ENCODE measurements at regions not wholly inside any gene's neighbourhood (a gene's known extent, or its start where the extent isn't known, plus 50 kb on each side); places are given as distances from the start of the nearest gene placed in this dataset.
"Not testable (repeated sequence)": the region's sequence is repeated elsewhere in the genome, so short reads cannot be mapped to it uniquely, and the experiment has no call there.

- H3K27me3 ChIP-seq (ENCODE audit: control insufficient read depth, insufficient read depth, low read length); H3K4me3 ChIP-seq (ENCODE audit: low read depth, low read length); H3K9me3 ChIP-seq (ENCODE audit: control insufficient read depth, insufficient read depth, low read length); H3K9ac ChIP-seq (ENCODE audit: low read depth, low read length); H3K36me3 ChIP-seq (ENCODE audit: control insufficient read depth, insufficient read depth, low read length); H3K4me1 ChIP-seq (ENCODE audit: control insufficient read depth, insufficient read depth, low read length): not testable (repeated sequence)
These were observed 85.5 kb upstream of the C15orf39 start for GRCh38 chr15:75116143-75116542.

GRCh38 chr15:75117993-75118392, 83.7 kb upstream of the C15orf39 start:
- no peak overlapping the region for H3K9ac ChIP-seq (ENCODE audit: low read depth, low read length)
- no peaks in the 10 kb centered on the region for H3K9me3 ChIP-seq (ENCODE audit: control insufficient read depth, insufficient read depth, low read length)

GRCh38 chr15:75119312-75119711, 82.4 kb upstream of the C15orf39 start:
- H3K9ac ChIP-seq (ENCODE audit: low read depth, low read length); H3K4me1 ChIP-seq (ENCODE audit: control insufficient read depth, insufficient read depth, low read length); H3K4me3 ChIP-seq (ENCODE audit: low read depth, low read length); H3K27me3 ChIP-seq (ENCODE audit: control insufficient read depth, insufficient read depth, low read length); H3K36me3 ChIP-seq (ENCODE audit: control insufficient read depth, insufficient read depth, low read length); H3K9me3 ChIP-seq (ENCODE audit: control insufficient read depth, insufficient read depth, low read length): not testable (repeated sequence)

More at GRCh38 chr15:75117993-75118392, 83.7 kb upstream of the C15orf39 start:
- no peaks in the 10 kb centered on the region for H3K4me1 ChIP-seq (ENCODE audit: control insufficient read depth, insufficient read depth, low read length)
- no peak overlapping the region for H3K4me3 ChIP-seq (ENCODE audit: low read depth, low read length)
- no peaks in the 10 kb centered on the region for H3K27me3 ChIP-seq (ENCODE audit: control insufficient read depth, insufficient read depth, low read length)
- no peaks in the 10 kb centered on the region for H3K36me3 ChIP-seq (ENCODE audit: control insufficient read depth, insufficient read depth, low read length)

DNA sequence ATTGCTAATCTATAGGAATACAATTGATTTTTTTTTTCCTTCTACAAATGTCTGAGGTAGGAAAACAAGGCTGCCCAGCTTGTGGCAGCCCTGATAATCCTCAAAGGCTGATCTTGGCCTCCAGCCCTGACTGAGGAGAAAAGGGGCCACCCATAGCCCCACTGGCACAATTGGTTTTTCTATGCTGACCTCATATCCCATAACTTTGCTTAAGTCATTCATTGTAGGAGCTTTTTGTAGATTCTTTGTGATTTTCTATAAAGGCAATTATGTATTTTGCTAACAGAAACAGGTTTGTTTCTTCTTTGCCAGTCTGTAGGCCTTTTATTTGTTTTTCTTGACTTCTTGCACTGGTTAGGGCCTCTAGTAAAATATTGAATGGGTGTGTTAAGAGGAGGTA, 80.2 kb upstream of the C15orf39 start:
- peaks cover 4% of the 10 kb centered on the region for H3K4me1 ChIP-seq (ENCODE audit: control insufficient read depth, insufficient read depth, low read length)
- no peaks in the 10 kb centered on the region for H3K36me3 ChIP-seq (ENCODE audit: control insufficient read depth, insufficient read depth, low read length)
- H3K9me3 ChIP-seq (ENCODE audit: control insufficient read depth, insufficient read depth, low read length) = no peaks in the 10 kb centered on the region
- no peaks in the 10 kb centered on the region for H3K27me3 ChIP-seq (ENCODE audit: control insufficient read depth, insufficient read depth, low read length)
- no peak overlapping the region for H3K4me3 ChIP-seq (ENCODE audit: low read depth, low read length)
- H3K9ac ChIP-seq (ENCODE audit: low read depth, low read length) = no peak overlapping the region

DNA sequence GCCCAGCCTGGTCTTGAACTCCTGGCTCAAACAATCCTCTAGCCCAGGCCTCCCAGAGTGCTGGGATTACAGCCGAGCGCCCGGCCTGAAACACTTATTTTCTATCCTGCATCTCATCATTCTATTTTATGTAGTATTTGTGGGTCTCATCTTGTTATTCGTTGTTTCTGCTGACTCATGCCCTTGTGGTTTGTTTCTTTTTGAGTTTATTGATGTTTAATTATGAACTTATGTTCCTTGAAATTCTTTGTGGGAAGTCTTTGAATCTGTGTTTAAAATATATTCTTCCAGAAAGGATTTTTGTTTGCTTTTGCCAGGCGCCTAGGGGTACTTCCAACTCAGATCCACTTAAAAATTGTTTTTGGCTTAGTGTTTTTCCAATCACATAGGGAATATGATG, 78.3 kb upstream of the C15orf39 start:
- Histone ChIP-seq H3K4me1 (ENCODE audit: control insufficient read depth, insufficient read depth, low read length) (peaks cover 4% of the 10 kb centered on the region), H3K36me3 (ENCODE audit: control insufficient read depth, insufficient read depth, low read length) (no peaks in the 10 kb centered on the region), H3K9ac (ENCODE audit: low read depth, low read length) (no peak overlapping the region), H3K9me3 (ENCODE audit: control insufficient read depth, insufficient read depth, low read length) (no peaks in the 10 kb centered on the region), H3K27me3 (ENCODE audit: control insufficient read depth, insufficient read depth, low read length) (no peaks in the 10 kb centered on the region), H3K4me3 (ENCODE audit: low read depth, low read length) (no peak overlapping the region)

DNA sequence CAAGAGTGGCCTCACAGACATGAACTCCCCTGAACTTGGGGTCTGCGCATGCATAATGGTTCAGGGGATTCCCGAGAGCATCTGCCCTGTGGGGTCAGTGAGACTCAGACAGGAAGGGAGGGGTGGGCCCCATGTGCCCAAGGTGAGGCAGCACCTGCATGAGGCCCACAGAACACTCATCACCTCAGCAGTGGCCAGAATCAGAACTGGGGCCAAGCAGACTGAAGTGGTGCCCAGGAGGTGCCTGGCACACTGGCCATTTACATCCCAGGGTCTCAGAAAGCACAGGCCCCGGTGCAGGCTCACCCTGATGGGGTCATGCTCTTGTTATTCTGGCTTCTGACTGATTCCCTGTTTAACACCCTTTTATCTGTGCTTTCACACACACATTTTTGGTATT, 77.4 kb upstream of the C15orf39 start:
- not testable (repeated sequence) for H3K9ac ChIP-seq (ENCODE audit: low read depth, low read length); H3K4me3 ChIP-seq (ENCODE audit: low read depth, low read length); H3K4me1 ChIP-seq (ENCODE audit: control insufficient read depth, insufficient read depth, low read length); H3K27me3 ChIP-seq (ENCODE audit: control insufficient read depth, insufficient read depth, low read length); H3K36me3 ChIP-seq (ENCODE audit: control insufficient read depth, insufficient read depth, low read length); H3K9me3 ChIP-seq (ENCODE audit: control insufficient read depth, insufficient read depth, low read length)

- Histone ChIP-seq H3K27me3 (ENCODE audit: control insufficient read depth, insufficient read depth, low read length) (no peaks in the 10 kb centered on the region), H3K9ac (ENCODE audit: low read depth, low read length) (no peak overlapping the region), H3K9me3 (ENCODE audit: control insufficient read depth, insufficient read depth, low read length) (no peaks in the 10 kb centered on the region), H3K4me3 (ENCODE audit: low read depth, low read length) (no peak overlapping the region), H3K4me1 (ENCODE audit: control insufficient read depth, insufficient read depth, low read length) (peaks cover 4% of the 10 kb centered on the region), H3K36me3 (ENCODE audit: control insufficient read depth, insufficient read depth, low read length) (no peaks in the 10 kb centered on the region)
These were observed 75.7 kb upstream of the C15orf39 start for GRCh38 chr15:75125935-75126334.

- Histone ChIP-seq H3K9me3 (ENCODE audit: control insufficient read depth, insufficient read depth, low read length) (no peaks in the 10 kb centered on the region), H3K36me3 (ENCODE audit: control insufficient read depth, insufficient read depth, low read length) (no peaks in the 10 kb centered on the region), H3K4me1 (ENCODE audit: control insufficient read depth, insufficient read depth, low read length) (peaks cover 4% of the 10 kb centered on the region), H3K27me3 (ENCODE audit: control insufficient read depth, insufficient read depth, low read length) (no peaks in the 10 kb centered on the region), H3K9ac (ENCODE audit: low read depth, low read length) (no peak overlapping the region), H3K4me3 (ENCODE audit: low read depth, low read length) (no peak overlapping the region)
These were observed 74.7 kb upstream of the C15orf39 start for GRCh38 chr15:75126864-75127580.

- no peaks in the 10 kb centered on the region for H3K9me3 ChIP-seq (ENCODE audit: control insufficient read depth, insufficient read depth, low read length)
- no peaks in the 10 kb centered on the region for H3K27me3 ChIP-seq (ENCODE audit: control insufficient read depth, insufficient read depth, low read length)
- H3K36me3 ChIP-seq (ENCODE audit: control insufficient read depth, insufficient read depth, low read length) = no peaks in the 10 kb centered on the region
- no peak overlapping the region for H3K4me3 ChIP-seq (ENCODE audit: low read depth, low read length)
- H3K4me1 ChIP-seq (ENCODE audit: control insufficient read depth, insufficient read depth, low read length) = no peaks in the 10 kb centered on the region
- H3K9ac ChIP-seq (ENCODE audit: low read depth, low read length) = no peak overlapping the region
These were observed 71.9 kb upstream of the C15orf39 start for GRCh38 chr15:75129788-75130187.

GRCh38 chr15:75131269-75131643, 70.4 kb upstream of the C15orf39 start:
- Histone ChIP-seq H3K9ac (ENCODE audit: low read depth, low read length) (no peak overlapping the region), H3K9me3 (ENCODE audit: control insufficient read depth, insufficient read depth, low read length) (no peaks in the 10 kb centered on the region), H3K4me3 (ENCODE audit: low read depth, low read length) (no peak overlapping the region), H3K27me3 (ENCODE audit: control insufficient read depth, insufficient read depth, low read length) (no peaks in the 10 kb centered on the region), H3K36me3 (ENCODE audit: control insufficient read depth, insufficient read depth, low read length) (no peaks in the 10 kb centered on the region), H3K4me1 (ENCODE audit: control insufficient read depth, insufficient read depth, low read length) (no peaks in the 10 kb centered on the region)

DNA sequence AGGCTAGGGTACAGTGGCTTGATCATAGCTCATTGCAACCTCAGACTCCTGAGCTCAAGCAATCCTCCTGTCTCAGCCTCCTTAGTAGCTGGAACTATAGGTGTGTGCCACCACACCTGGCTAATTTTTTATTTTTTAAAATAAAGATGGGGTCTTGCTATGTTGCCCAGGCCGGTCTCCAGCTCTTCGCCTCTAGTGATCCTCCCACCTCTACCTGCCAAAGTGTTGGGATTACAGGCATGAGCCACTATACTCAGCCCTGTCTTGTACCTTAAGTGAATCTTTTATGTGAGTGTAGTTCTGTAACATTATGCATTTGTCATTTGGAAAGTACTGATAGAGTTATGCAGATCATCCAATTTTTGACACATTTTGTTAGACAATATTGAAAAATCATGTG, 66.9 kb upstream of the C15orf39 start:
- Histone ChIP-seq H3K27me3 (ENCODE audit: control insufficient read depth, insufficient read depth, low read length) (no peaks in the 10 kb centered on the region), H3K4me3 (ENCODE audit: low read depth, low read length) (no peak overlapping the region), H3K36me3 (ENCODE audit: control insufficient read depth, insufficient read depth, low read length) (no peaks in the 10 kb centered on the region), H3K9me3 (ENCODE audit: control insufficient read depth, insufficient read depth, low read length) (no peaks in the 10 kb centered on the region), H3K4me1 (ENCODE audit: control insufficient read depth, insufficient read depth, low read length) (no peaks in the 10 kb centered on the region), H3K9ac (ENCODE audit: low read depth, low read length) (no peak overlapping the region)

DNA sequence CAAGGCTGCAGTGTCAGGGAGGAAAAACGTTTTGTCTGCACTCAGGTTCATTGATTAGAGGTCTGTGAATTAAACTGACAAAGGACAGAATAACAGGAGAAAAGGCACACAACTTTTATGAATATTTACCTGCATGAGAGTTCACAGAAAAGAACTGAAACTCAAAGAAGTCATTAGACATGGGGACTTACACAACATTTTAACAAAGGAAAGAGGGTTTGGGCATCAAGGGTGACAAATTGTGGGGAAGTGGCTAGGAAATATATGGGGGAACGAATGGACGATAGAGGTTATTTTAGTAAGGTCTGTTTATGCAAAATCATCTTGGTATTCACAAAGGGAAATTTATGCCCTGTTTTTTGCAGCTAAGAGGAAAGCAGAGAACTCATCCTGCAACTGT, 65.6 kb upstream of the C15orf39 start:
- no peak overlapping the region for H3K9ac ChIP-seq (ENCODE audit: low read depth, low read length)

More for the DNA sequence above, 65.6 kb upstream of the C15orf39 start:
- no peaks in the 10 kb centered on the region for H3K4me1 ChIP-seq (ENCODE audit: control insufficient read depth, insufficient read depth, low read length)
- no peaks in the 10 kb centered on the region for H3K36me3 ChIP-seq (ENCODE audit: control insufficient read depth, insufficient read depth, low read length)
- no peaks in the 10 kb centered on the region for H3K9me3 ChIP-seq (ENCODE audit: control insufficient read depth, insufficient read depth, low read length)
- H3K4me3 ChIP-seq (ENCODE audit: low read depth, low read length) = no peak overlapping the region
- H3K27me3 ChIP-seq (ENCODE audit: control insufficient read depth, insufficient read depth, low read length) = no peaks in the 10 kb centered on the region
